NOMO-1 (cell line): ENCODE measurements at regions not wholly inside any gene's neighbourhood (a gene's known extent, or its start where the extent isn't known, plus 50 kb on each side); places are given as distances from the start of the nearest gene placed in this dataset.
A peak's percentile ranks its signal among the peaks of the same experiment; 100 is the strongest.
"Not testable (repeated sequence)": the region's sequence is repeated elsewhere in the genome, so short reads cannot be mapped to it uniquely, and the experiment has no call there.

ENCODE experiments used
- DNase-seq, 2 experiments: peaks; one replicate each; lab custom pipeline; 2025; ENCODE audit not compliant: unreplicated experiment in 2 of 2; lab: John Stamatoyannopoulos, UW

GRCh38 chr6:14383393-14384174 lies 266.0 kb downstream of the CD83 start:
- peak; percentile 40 to 84 for DNase-seq

DNA sequence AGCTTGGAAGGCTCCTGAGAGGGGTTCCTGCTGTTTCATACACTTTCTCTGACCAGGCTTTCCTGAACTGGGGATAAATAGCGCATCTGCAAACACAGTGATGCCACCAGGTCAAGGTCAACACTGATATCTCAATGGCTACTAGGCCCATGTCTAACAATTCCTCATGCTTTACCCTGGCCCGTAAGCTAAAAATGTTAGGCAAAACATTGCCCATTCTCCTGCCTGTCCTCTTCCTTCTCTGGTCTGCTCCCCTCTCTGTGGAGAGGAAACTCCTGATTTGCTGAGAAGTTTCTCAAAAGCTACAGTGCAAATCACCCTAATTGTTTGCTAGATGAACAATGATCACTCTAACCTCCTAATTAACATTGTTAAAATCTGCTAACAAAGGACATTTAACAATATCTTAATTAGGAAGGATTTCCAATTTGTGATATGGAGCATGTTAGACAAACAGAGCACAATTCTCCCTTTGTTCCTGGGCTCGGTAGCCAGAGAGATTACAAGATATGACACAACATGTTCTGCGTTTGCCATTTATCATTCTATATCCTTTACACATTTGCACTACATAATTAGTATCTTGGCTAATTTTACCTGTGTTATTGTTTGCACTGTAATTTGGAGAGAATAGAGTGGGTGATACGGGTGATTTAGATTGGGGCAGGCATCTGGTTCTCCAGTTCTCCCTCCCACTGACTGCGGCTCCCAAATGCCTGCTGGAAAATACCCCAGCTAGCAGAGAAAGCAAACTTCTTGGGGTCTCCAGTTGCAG lies 266.8 kb downstream of the CD83 start:
- no peak for DNase-seq

DNA sequence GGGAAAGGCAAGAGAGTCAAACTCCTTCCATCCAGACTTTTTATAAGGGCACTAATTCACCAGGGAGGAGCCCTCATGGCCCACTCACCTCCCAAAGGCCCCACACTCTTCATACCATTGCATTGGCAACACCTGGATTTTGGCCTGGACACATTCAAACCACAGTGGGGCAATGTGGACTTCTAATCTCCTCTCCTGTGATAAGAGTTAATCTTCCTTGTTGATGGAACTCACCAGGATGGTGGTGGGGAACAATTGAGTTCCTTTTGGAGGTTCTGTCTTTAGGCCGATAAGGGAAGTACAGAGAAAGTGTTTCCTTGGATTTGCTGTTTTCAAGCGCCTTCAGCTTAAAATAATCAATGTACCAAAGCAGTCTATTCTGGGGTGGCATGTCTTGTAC lies 268.7 kb downstream of the CD83 start:
- DNase-seq, result no peak

DNA sequence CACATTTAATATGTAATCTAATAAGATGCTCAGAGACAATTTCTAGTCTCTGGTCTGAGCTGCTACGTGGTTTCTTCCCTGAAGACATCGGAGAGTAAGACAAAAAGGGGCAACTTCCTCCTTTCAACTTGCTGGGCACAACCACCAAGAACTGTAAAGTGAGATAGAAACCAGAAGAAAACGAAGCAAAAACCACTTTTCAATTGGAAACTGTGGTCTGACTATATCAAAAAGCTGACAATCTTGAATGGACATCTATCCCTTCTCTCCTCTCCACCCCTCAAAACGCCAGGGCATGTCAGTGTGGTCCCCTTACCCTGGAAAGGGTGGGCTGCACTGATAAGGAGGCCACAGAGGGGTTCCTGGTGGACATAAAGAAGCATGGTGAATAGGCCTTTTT lies 269.1 kb downstream of the CD83 start:
- peak; percentile 46 to 77 for DNase-seq

- DNase-seq, result no peak
Observed at GRCh38 chr6:14388371-14388770, 270.8 kb downstream of the CD83 start.

DNA sequence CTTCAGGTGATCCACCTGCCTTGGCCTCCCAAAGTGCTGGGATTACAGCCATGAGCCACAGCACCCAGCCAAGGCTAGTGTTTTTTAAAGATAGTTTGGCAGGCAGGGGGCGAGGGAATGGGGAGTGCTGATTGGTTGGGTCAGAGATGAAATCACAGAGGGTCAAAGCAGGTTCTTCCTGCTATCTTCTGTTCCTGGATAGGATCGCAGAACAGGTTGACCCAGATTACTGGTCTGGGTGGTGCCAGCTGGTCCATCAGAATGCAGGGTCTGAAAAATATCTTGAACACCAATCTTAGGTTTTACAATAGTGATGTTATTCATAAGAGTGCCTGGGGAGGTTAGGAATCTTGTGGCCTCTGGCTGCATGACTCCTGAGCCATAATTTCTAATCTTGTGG lies 272.2 kb downstream of the CD83 start:
- not testable (repeated sequence) for DNase-seq

- DNase-seq, result no peak
Observed at GRCh38 chr6:14390805-14391204, 273.2 kb downstream of the CD83 start.

- DNase-seq, result no peak
Observed at GRCh38 chr6:14393910-14394309, 276.3 kb downstream of the CD83 start.

- peak in 1 of 2 experiments; percentile 2 for DNase-seq
Observed at GRCh38 chr6:14396392-14396791, 278.8 kb downstream of the CD83 start.

DNA sequence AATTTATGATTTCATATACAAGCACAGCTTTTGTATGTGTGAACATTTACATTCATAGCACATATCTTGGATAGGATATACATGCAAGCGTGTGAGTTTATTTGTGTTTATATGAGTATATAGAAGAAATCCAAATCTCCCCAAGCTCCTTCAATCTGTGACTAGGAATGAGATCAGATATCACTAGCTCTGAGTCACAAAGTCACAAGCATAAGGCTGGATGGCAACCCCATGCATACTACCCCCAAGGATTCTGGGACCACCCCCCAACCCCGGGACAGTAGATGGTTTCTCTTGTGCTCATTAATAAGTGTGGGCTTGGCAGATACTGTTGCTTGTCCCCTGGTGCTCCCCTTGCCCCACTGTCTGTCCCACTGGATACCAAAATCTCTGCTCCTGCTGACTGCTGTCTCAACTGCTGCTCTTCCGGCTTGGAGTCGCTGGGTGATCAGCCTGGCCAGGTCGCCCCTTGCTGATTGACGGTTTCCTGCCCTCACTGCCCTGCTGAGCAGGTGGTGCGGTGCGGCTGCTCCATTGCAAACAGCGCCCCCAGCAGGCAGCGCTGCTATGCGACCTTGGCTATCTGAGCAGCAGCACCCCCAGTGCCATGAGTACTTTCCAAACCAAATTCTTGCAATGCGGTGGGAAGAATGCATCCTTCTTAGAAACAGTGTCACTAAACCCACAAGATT lies 279.4 kb downstream of the CD83 start:
- DNase-seq, result no peak

- peak in 1 of 2 experiments; percentile 2 for DNase-seq
Observed at GRCh38 chr6:14397518-14397901, 279.9 kb downstream of the CD83 start.

GRCh38 chr6:14398953-14399352 lies 281.4 kb downstream of the CD83 start:
- DNase-seq, result no peak

DNA sequence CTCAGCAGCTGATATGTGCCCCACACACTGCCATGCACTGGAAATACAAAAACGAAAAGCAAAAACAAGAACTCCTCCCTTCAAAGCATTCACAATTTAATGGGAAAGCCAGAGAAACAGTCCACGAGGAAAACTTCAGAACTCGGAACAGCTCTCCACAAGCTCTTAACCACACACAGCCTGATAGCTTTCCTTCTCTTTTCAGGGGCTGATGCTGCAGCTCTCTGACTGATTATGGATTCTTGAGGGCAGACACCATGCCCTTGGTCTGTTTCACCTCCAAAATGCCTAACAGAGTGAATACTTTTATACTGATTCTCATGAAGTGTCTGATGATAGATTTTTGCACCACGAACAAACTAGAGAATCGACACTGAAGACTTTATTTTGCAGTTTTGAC lies 282.1 kb downstream of the CD83 start:
- no peak for DNase-seq

DNA sequence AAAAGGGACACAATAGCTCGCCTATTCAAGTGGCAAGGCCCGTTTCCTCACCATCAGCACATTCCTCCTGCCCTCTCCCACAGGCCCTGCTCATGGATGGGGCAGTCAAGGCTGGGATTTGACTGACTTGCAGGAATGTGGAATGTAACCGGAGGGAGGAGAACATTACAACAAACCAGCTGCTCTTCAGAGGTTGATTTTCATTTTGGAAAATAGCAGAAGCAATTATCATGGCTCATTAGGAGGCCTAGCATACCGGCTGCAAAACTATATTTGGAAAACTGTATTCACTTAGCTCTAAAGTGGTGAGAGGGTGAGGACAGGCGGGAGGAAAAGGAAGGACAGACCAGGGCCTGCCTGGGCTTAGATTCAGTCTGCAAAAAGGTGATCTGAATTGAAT lies 283.7 kb downstream of the CD83 start:
- DNase-seq, result no peak

DNA sequence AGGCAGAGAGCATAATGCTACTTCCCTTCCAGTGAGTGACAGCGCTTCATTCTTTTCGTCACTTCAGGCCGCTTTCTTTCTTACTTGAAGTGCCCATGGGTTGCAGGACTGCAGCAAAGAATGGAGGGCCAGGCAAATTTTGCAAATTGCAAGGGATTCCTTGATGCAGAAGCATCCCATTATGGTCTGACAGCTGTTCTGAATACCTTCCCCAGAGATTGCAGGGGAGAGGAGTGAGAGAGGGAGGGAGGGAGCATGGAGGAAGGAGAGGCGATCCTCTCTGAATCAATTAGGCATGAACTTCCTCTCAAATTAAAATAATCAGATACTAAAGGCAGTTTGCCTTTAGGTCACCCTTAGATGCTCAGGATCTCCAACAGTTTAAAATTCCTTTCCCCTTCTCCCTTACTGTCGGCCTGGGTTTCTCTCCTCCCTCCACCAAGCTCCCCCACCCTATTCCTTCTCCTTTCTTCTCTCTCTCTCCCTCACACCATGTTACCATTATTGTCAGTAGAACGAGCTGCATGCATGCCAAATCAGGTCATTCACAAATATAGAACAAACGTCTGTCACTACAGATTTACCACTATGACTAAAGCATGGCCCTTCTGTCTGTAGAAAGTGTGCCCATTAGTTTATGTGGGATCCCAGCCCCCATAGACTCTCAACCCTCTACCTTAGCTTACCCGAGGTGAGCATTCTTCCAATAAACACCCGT lies 289.2 kb downstream of the CD83 start:
- no peak for DNase-seq

DNA sequence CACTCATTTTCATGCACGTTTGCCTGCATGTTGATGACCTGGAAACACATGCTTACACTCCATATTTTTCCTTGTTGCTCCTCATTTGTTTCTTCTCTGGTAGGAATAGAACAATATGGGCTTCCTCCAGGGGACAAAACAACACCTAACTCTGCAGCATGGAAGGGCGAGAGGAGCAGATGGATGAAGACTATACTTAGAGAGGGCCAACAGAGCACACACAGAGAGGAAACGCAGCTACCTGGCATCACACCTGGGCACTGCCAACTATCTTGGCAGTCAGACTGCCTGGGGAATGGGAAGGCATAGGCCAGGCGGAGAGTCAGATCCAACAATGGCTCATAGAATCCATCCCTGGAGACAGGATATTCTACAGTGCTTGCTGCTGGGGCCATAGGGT lies 290.9 kb downstream of the CD83 start:
- no peak for DNase-seq

DNA sequence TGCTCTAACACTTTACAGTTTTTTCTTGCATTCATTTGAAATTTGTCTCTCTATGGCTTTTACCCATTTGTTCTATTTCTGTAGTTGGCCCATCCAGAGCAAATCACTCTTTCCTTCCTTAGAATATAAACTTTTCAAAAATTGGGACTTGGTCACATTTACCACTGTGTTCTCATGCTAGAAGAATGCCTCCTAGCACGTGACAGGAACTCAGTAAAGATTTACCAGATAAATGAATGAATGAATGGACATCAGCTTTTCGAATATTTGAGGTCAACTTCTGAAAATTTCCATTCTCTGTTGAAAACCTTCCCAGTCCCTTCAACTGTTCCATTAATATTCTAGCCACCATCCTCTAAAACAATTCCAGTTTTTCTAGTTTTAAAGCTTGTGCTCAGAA lies 294.5 kb downstream of the CD83 start:
- DNase-seq, result no peak

DNA sequence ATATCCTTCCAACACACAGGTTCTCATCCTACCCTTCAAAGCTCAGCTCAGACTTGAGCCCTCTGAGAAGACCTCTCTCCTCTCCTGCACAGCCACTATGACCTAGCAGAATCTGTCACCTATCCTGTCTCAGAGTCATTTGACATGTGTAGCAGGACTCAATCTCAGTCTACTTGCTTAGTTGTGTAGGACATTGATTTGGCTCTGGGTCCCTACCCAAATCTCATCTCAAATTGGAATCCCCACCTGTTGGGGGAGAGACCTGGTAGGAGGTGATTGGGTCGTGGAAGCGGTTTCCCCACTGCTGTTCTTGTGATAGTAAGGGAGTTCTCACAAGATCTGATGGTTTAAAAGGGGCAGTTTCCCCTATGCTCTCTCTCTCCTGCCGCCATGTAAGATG lies 297.9 kb downstream of the CD83 start:
- DNase-seq, result no peak

DNA sequence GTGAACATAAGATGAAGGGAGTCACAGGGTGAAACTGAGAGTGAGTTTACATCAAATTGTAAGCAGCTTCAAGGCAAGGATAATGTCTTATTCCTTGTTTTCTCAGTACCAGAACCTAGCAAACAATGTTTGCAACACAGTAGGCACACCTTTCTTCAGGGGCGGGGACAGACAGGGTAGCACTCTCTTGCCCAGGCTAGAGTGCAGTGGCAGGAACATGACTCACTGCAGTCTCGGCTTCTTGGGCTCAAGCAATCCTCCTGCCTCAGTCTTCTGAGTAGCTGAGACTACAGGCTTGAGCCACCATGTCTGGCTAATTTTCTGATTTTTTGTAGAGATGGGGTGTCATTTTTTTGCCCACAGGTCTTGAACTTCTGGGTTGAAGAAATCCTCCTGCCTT lies 299.8 kb downstream of the CD83 start:
- DNase-seq, result no peak

- DNase-seq, result not testable (repeated sequence)
Observed at GRCh38 chr6:14419224-14419623, 301.7 kb downstream of the CD83 start.

- DNase-seq, result no peak
Observed at GRCh38 chr6:14422061-14422460, 304.5 kb downstream of the CD83 start.
